Hypothalamus (tissue), 51 donors: ENCODE measurements at regions not wholly inside any gene's neighbourhood (a gene's known extent, or its start where the extent isn't known, plus 50 kb on each side); places are given as distances from the start of the nearest gene placed in this dataset.

Experiments used
- DNase-seq, 51 donors: peaks; one replicate each; lab custom pipeline; 2025; lab: John Stamatoyannopoulos, UW

DNA sequence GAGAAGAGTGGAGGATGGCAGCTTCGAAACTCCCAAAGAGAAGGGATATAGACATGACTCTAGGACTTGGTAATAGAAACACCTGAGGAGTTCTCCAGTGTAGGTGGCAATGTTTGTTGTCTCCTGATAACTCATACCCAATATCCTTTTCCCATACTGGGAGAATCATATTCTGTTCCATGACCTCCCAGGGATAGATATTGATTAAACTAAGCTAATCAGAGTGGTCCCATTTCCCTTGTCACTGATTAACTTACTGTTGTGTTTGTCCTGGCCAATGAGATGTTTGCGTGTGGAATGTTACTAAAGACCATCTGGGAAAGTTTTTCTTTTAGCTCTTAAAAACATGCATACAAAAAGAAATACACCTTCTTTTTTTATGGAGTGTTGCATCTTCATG, 85.6 kb downstream of the RPL22L1 start:
- DNase-seq = no peak

- DNase-seq = no peak
Measured at GRCh38 chr3:170780955-170781354, 89.0 kb downstream of the RPL22L1 start.

DNA sequence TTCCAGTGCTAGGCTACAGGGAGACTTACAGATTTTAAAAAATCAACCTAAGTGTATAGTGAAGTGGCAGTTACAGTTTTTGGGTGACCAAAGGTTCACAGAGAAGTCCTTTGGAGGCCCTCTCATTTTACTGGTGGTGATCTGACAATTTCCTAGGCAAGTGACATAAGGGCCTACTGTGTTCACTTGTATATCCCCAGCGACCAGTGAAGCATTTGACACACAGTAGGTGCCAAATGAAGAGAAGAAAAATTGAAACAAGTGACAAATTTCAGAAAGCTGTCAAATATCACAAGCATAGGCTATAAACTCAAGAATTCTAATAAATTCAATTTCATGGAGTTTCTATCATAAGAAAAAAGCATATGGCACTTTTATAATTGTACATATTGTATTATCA, 89.5 kb downstream of the RPL22L1 start:
- no peak for DNase-seq

DNA sequence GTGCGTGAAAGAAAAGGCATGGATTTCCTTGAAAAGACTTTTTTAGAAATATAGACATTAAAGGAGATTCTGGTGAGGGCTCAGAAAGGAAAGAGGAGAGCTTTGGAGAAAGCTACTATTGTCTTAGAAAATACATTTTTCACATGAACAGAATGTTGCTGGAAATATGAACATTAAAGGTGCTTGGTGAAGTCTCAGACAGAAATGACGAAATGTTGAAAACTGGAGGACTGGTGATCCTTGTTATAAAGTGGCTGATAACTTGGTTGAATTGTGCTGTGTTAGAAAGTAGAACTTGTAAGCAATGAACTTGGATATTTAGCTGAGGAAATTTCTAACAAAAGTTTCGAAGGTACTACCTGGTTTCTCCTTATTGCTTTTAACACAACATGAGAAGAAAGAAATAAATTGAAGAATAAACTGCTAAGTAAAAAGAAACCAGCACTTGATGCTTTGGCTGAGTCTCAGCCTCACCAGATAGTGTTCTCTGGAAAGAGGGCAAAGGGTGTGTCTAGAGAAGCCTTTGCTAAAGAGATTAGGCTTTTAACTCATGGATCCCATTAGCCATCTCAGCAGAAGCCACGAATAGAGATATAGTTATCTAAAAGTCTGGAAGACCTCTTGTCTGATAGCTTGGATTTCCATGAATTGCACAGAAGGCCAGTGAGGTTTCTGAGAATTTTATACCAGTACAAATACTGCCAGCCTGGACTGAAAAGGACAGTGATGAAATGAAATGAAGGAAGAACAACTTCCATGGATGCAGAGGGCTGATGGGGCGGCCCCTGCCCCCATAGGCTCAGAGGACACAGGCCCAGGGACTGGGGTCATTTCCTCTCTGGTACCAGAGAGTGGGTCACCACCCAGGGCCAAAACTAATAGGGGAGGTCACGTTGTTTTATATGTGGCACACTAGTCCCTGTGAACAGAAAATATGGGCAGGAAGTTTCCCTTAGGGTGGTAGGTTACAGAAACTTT, 91.5 kb downstream of the RPL22L1 start:
- DNase-seq = no peak

GRCh38 chr3:170777564-170777926, 92.5 kb downstream of the RPL22L1 start:
- no peak for DNase-seq

DNA sequence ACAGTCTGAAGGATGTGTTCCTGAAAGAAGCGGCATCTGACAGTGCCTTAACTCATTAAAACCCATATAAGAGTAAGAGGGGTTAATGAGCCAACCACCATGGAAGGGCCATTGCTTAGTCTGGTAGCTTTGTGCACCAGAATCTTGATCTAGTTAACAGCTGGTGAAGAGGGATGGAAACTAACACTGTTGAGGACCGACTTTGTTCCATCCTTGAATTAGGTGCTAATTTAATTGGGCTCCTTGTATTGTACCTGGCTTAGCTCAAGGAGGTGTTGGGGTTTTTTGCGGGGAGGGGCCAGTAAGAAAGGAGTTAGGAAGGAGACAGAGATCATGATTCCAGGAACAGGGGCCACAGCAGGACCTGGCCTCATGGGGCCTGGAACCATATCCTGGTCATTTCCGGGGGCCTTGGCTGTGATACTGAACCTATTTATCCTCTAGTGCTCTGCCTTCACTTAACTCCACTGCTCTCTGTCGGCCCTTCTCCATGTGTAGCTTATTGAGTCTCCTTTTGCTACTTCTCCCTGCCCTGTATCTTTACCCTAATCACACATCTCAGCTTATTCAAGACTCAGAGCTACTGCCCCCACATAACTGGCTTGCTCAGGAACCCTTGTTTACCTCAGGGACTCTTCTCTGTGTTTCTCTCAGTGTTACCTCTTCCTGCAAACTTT, 93.0 kb downstream of the RPL22L1 start:
- no peak for DNase-seq

GRCh38 chr3:170773682-170774425, 96.1 kb downstream of the RPL22L1 start:
- no peak for DNase-seq

DNA sequence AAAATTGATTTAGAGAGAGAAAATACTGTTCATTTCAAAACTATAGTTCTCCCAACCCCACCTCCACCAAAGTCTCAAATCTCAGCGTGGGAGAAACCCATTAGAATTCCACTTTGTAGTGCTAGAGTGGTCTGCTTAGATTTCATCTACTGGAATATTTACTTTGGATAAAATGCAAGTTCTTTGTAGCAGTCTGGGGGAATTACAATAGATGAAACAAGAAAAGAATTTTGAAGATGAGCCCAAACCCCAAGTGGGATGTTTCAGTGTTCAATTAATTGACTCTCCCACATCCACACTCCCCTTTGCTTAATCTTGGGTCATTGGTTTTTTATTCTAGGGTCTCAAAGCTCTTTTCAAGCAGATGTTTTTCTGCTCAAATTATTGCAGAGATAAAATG, 97.8 kb downstream of the RPL22L1 start:
- no peak for DNase-seq

DNA sequence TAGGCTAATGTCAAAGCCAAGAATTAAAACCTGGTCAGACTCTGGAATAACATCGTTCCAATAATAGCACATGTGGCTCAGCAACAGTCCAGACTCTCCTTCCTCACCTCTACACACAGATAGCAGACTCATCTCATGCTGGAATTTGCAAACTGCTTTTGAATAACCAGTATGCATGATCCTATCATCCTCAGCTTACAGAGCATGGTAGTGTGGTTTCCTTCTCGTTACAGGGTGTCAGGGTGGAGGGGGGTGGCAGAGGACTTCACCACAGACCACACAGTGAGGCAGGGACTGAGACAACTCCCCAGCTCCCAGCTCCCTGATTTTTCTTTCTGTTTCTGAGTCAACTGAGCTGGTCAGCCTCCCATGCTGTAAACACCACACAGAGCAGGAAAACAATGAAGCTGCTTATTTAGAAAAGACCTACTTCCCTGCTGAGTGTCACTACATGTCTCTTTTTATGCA, 101.6 kb downstream of the RPL22L1 start:
- peak in 24 of 51 donors; percentile 1 to 59 (median 19) for DNase-seq

DNA sequence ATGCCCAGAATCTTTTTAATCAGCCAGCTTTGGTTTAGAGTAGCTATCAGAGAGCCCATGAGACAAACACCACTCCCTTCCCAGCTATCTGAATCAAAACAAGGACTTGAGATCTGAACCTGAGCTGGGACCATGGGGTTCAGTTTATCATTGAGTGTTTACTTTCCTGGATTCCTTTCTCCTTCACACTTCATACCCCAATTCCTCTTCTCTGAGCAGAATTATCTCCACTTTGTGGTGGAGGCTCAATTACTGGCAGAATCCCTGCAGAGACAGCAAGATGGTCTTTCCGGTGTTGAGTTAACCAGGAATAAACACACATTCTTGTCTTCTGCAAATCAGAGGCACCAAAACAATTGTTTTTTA, 102.4 kb downstream of the RPL22L1 start:
- DNase-seq = no peak

DNA sequence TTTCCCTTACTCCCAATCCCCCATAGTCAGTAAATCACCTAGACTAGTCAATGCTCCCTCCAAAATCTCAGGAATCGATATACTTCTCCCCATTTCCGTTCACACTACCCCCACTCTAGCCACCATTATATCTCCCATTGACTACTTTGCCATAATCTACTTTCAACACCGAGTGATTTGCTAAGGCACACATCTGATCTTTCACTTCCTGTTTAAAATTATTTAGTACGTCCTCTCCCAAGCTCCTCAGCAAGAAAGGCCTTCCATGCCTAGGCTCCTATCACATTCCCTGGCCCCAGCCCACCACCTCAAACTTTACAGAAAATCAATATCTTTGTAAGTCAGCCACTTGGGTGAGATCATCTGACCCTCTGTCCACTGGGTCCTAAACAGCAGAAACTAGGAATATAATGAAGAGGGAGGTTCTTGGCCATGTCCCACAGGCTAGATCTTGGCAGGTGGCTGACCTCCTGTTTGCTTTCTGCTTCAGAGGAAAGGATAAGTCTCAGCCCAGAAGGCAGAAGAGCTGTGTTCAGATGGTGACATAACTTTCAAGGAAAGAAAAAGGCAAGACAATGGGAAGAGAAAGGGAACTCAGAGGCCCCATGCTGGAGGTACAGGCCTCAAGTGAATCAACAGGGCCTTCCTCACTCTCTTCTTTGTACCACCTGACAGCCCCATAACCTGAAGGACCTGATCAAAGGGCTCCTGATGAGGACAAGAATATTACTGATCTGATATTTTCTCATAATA, 103.0 kb downstream of the RPL22L1 start:
- no peak for DNase-seq

DNA sequence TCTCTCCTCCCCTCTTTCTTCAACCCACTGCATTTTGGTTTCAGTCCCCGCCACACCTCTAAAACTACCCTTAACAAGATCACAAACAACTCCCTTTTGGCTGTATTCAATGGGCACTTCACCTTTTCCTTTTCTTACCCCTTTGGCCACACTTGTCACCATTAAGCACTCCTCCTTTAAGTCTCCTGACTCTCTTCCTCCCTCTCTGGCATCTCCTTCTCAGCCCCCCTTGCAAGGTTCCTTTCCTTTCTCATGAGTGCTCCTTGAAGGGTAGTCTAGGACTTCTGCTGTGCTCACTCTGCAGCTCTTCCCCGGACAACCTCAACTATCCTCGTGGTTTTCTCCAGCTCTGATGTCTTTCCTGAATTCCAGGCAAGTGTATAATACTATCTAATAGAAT, 103.7 kb downstream of the RPL22L1 start:
- DNase-seq = no peak

DNA sequence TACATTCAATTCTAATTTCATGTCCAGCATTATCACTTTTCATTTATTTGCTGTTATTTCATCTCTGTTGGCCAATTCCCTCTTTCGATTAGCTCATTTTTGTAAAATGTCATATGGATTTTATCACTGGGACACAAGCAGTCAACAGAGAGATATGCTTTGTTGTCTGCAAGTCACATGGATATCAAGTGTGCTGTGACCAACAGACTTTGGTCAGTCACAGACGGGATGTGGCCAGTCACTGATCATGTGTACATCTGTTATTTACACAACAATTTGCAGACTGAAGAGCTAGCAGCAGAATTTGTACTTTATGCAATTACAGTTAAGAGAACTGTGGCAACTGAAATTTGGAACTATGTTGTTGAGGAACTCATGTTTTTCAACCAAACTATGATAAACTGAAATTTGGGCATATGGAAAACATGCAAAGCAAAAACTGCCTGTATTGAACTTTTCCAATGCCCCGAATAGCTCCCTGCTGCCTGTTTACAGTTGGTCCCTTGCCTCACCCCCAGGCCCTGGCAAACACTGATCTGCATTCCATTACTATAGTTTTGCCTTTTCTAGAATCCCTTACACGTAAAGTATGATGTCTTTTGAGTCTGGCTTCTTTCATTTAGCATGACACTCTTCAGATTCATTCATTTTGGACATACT, 104.4 kb downstream of the RPL22L1 start:
- peak in 5 of 51 donors; percentile 2 to 29 (median 3) for DNase-seq

DNA sequence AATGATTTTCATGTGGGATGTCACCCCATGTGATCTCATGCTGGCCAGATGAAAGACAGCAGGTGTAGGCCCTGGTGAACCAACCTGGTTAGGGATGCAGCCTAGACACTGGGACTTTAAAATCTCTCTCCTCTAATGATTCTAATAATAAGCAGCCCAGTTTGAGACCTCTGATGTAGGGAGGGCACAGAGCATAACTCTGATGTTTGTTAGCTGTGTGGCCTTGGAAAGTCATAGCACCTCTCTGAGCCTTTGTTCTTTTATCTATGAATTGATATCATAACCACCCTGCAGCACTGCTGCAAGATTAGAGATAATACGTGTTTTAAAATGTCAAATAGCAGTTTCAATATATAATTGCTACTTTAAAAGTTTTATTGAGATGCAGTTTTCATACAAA, 106.0 kb downstream of the RPL22L1 start:
- no peak for DNase-seq

- DNase-seq = no peak
Measured at GRCh38 chr3:170762064-170762463, 107.9 kb downstream of the RPL22L1 start.

DNA sequence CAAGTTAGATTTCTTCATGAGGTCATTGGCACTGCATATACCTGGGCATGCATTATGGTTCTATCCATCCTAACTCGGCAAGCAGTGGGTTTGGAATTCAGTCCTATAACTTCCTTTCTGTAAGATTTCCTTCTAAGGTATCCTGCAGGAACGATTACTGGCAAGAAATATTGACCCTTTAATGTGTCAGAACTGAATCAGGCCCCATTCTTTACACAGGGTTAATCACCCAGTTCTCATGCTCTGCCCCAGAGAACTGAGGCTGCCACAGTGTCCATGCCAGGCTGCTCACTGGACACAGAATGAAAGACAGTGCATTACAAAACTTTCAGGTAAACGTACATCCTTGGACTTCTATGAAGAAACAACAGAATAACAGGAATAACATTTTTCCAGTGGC, 108.9 kb downstream of the RPL22L1 start:
- DNase-seq = no peak

- DNase-seq = no peak
Measured at GRCh38 chr3:170760174-170760526, 109.8 kb downstream of the RPL22L1 start.

GRCh38 chr3:170759511-170760173, 110.4 kb downstream of the RPL22L1 start:
- no peak for DNase-seq

DNA sequence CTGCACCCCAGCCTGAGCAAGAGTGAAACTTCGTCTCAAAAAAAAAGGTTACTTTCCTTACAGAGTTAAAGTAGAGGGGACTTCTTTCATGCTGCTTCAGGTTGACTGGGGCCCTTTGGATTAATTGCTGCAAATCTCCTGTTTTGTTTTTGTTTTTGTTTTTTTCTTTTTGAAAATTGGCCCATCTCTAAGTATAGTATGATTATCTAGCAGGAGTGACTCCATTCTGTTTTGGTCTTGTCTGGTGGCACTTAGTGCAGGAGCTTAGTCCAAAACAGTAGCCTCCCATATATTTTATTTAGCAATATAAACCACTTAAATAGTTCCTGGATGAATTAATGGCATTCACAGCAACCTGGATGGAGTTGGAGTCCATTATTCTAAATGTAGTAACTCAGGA, 113.0 kb downstream of the RPL22L1 start:
- DNase-seq = no peak

DNA sequence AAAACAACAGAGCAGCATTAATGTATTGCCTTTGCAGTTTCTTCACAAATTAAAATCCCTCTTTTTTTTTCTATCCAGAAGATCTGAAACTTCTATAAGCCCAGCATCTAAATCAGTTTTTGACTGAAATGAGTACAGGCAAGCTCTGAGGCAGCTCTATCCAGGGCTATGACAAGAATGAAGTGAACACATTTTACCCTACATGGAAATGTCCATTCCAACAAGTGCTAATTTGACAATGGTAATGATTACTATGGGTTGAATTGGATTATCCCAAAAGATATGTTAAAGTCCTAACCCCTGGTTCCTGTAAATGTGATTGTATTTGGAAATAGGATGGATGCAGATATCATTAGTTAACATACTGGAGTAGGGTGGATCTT, 115.7 kb downstream of the RPL22L1 start:
- DNase-seq = no peak
